Esophagus squamous epithelium (tissue), 5 donors: ENCODE measurements at regions not wholly inside any gene's neighbourhood (a gene's known extent, or its start where the extent isn't known, plus 50 kb on each side); places are given as distances from the start of the nearest gene placed in this dataset.

Source experiments
- DNase-seq: peaks from one replicate; lab custom pipeline; 2025; lab: John Stamatoyannopoulos, UW
- H3K27ac ChIP-seq, 4 donors: fragments of 200-600 bp; sonication (generic); one replicate each; pipeline ENCODE4 v1.5.1; 2016 to 2019; ENCODE audit warnings: mild to moderate bottlenecking in 1 of 4
- H3K27me3 ChIP-seq, 4 donors: fragments of 200-600 bp; sonication (generic); 1 replicate in 3 of 4; 2 replicates in 1 of 4; pipeline versions ENCODE4 v1.5.1 to v1.6.0; 2017 to 2021; ENCODE audit warnings: antibody characterized with exemption in 1 of 4
- H3K36me3 ChIP-seq, 3 donors: fragments of 200-600 bp; sonication (generic); one replicate each; pipeline ENCODE4 v1.5.1; 2016 to 2019
- H3K4me1 ChIP-seq, 3 donors: fragments of 200-600 bp; sonication (generic); one replicate each; pipeline ENCODE4 v1.5.1; 2017 to 2019
- H3K4me3 ChIP-seq, 4 donors: fragments of 200-600 bp; sonication (generic); 1 replicate in 3 of 4; 2 replicates in 1 of 4; pipeline ENCODE4 v1.5.1; 2016 to 2019; ENCODE audit warnings: mild to moderate bottlenecking in 2 of 4, moderate library complexity in 1 of 4
- H3K9me3 ChIP-seq, 3 donors: fragments of 200-600 bp; sonication (generic); one replicate each; pipeline ENCODE4 v1.5.1; 2016 to 2019
- POLR2A ChIP-seq, 4 donors: fragments of 450-650 bp; IDR thresholded peaks; one replicate each; pipeline ENCODE4 v1.6.1; 2017; ENCODE audit warnings: antibody characterized with exemption in 4 of 4, mild to moderate bottlenecking in 4 of 4, moderate library complexity in 3 of 4
- WGBS, 2 donors: methylation state at CpG; one replicate each; pipeline ENCODE4 v1.1.5; 2018; 5-methylcytosine and 5-hydroxymethylcytosine counted together
- intact Hi-C: fragments of 100-400 bp; cut with DNase I; formaldehyde crosslinking; loops from one replicate; pipeline ENCODE4 v1.15.0; 2022
- TF ChIP-seq, protein P1 (sequence below), 6 experiments: fragments of 450-650 bp in 4 of 6; fragments of 200-600 bp in 2 of 6; sonication (generic) in 2 of 6; IDR thresholded peaks; one replicate each; pipeline ENCODE4 v1.5.1; 2016 to 2019; ENCODE audit warnings: antibody characterized with exemption in 6 of 6, mild to moderate bottlenecking in 4 of 6, moderate library complexity in 4 of 6
- donor health status: DM: yes; HTN: yes; CAD: no.

DNA sequence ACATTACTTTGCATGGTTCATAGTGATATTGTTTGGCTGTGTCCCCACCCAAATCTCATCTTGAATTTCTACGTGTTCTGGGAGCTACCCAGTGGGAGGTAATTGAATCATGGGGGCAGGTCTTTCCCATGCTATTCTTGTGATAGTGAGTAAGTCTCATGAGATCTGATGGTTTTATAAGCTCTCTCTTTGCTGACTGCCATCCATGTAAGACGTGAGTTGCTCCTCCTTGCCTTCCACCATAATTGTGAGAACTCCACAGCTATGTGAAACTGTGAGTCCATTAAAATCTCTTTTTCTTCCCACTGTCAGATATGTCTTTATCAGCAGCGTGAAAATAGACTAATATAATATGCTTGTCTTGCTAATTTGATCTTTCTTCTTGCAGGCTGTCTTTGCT, 200.4 kb upstream of the NOX3 start:
- peaks cover 0 to 10% (median 0%) of the 10 kb centered on the region in 3 donors for H3K9me3 ChIP-seq
- H3K4me3 ChIP-seq: no peak overlapping the region
- no peaks in the 10 kb centered on the region for H3K36me3 ChIP-seq
- no peaks in the 10 kb centered on the region for H3K27me3 ChIP-seq
- WGBS, 2 donors: 73 to 88% methylated on average over 2 to 3 of the region's 3 CpGs
- TF ChIP-seq, protein P1, sequence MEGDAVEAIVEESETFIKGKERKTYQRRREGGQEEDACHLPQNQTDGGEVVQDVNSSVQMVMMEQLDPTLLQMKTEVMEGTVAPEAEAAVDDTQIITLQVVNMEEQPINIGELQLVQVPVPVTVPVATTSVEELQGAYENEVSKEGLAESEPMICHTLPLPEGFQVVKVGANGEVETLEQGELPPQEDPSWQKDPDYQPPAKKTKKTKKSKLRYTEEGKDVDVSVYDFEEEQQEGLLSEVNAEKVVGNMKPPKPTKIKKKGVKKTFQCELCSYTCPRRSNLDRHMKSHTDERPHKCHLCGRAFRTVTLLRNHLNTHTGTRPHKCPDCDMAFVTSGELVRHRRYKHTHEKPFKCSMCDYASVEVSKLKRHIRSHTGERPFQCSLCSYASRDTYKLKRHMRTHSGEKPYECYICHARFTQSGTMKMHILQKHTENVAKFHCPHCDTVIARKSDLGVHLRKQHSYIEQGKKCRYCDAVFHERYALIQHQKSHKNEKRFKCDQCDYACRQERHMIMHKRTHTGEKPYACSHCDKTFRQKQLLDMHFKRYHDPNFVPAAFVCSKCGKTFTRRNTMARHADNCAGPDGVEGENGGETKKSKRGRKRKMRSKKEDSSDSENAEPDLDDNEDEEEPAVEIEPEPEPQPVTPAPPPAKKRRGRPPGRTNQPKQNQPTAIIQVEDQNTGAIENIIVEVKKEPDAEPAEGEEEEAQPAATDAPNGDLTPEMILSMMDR (IDR thresholded peaks at IDR 0.05): no peak
- no peak for TF ChIP-seq POLR2A (IDR thresholded peaks at IDR 0.05)
- H3K27ac ChIP-seq: no peak overlapping the region
- H3K4me1 ChIP-seq: no peaks in the 10 kb centered on the region
- DNase-seq: no peak
- intact Hi-C loops: no loop called here

DNA sequence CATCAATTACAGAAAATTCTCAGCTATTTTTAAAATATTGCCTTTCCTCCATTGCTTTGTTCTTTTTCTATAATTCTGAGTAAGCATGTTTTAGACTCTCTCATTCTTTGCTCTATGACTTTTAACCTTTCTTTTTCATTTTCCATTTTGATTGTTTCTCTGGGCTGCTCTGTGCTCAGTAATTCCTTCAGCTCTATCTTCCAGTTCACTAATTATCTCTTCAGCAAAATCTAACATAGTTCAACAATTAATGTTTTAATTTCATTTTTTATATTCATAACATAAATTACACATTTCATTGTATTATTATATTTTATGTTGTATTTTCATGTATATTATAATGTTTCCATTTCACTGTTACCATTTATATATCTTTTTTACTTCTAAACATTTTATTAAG, 198.8 kb upstream of the NOX3 start:
- no peak for DNase-seq
- peaks cover 0 to 10% (median 0%) of the 10 kb centered on the region in 3 donors for H3K9me3 ChIP-seq
- no peak overlapping the region for H3K4me3 ChIP-seq
- H3K27ac ChIP-seq: no peak overlapping the region
- intact Hi-C loops: no loop called here
- TF ChIP-seq, protein P1 (IDR thresholded peaks at IDR 0.05): no peak
- TF ChIP-seq POLR2A (IDR thresholded peaks at IDR 0.05): no peak
- no peaks in the 10 kb centered on the region for H3K4me1 ChIP-seq
- no peaks in the 10 kb centered on the region for H3K36me3 ChIP-seq
- no peaks in the 10 kb centered on the region for H3K27me3 ChIP-seq

DNA sequence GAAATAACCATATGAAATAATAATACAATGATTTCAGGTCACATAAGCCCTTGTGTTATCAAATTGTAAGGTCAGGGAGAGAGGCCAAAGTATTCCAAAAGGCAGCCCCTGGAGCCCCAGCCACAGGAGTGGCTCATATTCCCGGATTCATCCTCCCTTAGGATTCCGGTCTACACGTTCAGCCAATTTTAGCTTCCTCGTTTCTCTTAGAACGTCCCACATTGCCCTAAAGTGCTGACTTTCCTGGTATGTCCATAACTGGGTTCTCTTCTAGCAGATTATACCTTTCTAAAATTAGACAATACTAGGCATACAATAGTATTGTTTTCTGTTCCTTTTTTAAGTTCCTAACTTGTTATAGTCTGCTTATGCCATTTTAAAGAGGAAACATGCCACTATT, 192.7 kb upstream of the NOX3 start:
- Histone ChIP-seq H3K4me3 (no peak overlapping the region), H3K27ac (no peak overlapping the region), H3K9me3 (no peaks in the 10 kb centered on the region), H3K36me3 (no peaks in the 10 kb centered on the region), H3K27me3 (no peaks in the 10 kb centered on the region), H3K4me1 (peaks cover 0 to 31% (median 0%) of the 10 kb centered on the region in 3 donors)
- no peak for TF ChIP-seq POLR2A (IDR thresholded peaks at IDR 0.05)
- TF ChIP-seq, protein P1 (IDR thresholded peaks at IDR 0.05): no peak
- intact Hi-C loops: no loop called here
- 57 to 64% methylated on average over 5 of the region's 5 CpGs for WGBS, 2 donors
- no peak for DNase-seq

DNA sequence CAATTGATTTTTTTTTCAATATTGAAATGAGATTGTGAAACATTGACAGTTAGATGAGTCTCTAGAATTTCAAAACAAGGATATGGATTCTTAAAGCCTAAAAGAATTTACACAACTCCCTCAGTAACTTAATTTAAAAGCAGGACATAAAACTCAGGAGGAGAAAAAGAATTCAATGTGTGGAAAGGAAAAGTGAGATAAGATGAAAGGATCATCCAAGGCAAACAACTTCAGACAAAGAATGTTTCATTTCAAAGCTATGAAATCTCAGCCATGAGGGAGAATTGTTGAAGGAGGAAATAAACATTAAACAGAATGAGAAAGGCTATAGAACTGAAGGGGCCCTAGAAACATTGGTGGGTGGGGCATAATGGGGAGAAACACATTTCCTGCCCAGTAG, 191.7 kb upstream of the NOX3 start:
- Histone ChIP-seq H3K27ac (no peak overlapping the region), H3K9me3 (no peaks in the 10 kb centered on the region), H3K4me3 (no peak overlapping the region), H3K4me1 (peaks cover 0 to 31% (median 0%) of the 10 kb centered on the region in 3 donors), H3K27me3 (no peaks in the 10 kb centered on the region), H3K36me3 (no peaks in the 10 kb centered on the region)
- TF ChIP-seq POLR2A (IDR thresholded peaks at IDR 0.05): no peak
- TF ChIP-seq, protein P1 (IDR thresholded peaks at IDR 0.05): no peak
- intact Hi-C loops: no loop called here
- no peak for DNase-seq

DNA sequence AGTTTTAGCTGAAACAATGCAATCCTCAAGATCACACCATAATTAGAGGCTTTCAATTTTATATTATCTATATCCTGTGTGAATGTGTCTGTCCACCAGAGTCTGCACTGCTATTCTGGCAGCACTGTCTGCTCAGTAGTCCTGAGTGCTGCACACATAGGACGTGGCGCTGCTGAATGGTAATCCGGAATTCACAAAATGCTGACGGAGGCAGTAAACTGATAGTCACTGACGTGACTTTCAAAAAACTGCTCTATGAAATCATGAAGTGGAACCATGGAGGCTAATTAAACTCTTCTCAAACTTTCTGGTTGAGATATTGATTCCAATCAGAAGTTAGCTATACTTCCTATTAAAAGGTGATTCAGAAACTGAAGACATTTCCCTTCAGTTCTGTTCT, 190.8 kb upstream of the NOX3 start:
- DNase-seq: no peak
- intact Hi-C loops: no loop called here
- H3K4me1 ChIP-seq: peaks cover 0 to 31% (median 0%) of the 10 kb centered on the region in 3 donors
- H3K4me3 ChIP-seq: no peak overlapping the region
- 24 to 65% methylated on average over 5 of the region's 5 CpGs for WGBS, 2 donors
- TF ChIP-seq, protein P1 (IDR thresholded peaks at IDR 0.05): no peak
- no peak for TF ChIP-seq POLR2A (IDR thresholded peaks at IDR 0.05)
- peak overlapping the region in 3 of 4 donors; percentile 33 to 62 (median 60) for H3K27ac ChIP-seq
- H3K27me3 ChIP-seq: no peaks in the 10 kb centered on the region
- H3K36me3 ChIP-seq: no peaks in the 10 kb centered on the region
- H3K9me3 ChIP-seq: no peaks in the 10 kb centered on the region
